HG03280 (cell line): ENCODE measurements at regions not wholly inside any gene's neighbourhood (a gene's known extent, or its start where the extent isn't known, plus 50 kb on each side); places are given as distances from the start of the nearest gene placed in this dataset.
"Not testable (repeated sequence)": the region's sequence is repeated elsewhere in the genome, so short reads cannot be mapped to it uniquely, and the experiment has no call there.

Source experiments
- ATAC-seq: cut with Tn5 transposase; IDR thresholded peaks from one replicate; pipeline ENCODE4 v1.9.1; 2021; ENCODE audit warnings: mild to moderate bottlenecking, moderate library complexity; ENCODE audit not compliant: unreplicated experiment

- ATAC-seq, result no peak
Measured at GRCh38 chr2:160550048-160550447, 56.4 kb upstream of the RBMS1 start.

GRCh38 chr2:160551259-160551658 is 57.7 kb upstream of the RBMS1 start:
- ATAC-seq, result no peak

- ATAC-seq, result no peak
Measured at GRCh38 chr2:160555420-160556071, 61.9 kb upstream of the RBMS1 start.

GRCh38 chr2:160557903-160558302 is 64.3 kb upstream of the RBMS1 start:
- ATAC-seq, result no peak

GRCh38 chr2:160558531-160558930 is 64.9 kb upstream of the RBMS1 start:
- ATAC-seq, result no peak

GRCh38 chr2:160561551-160562295 is 68.1 kb upstream of the RBMS1 start:
- ATAC-seq, result no peak

- no peak for ATAC-seq
Measured at GRCh38 chr2:160562730-160563129, 69.1 kb upstream of the RBMS1 start.

- no peak for ATAC-seq
Measured at GRCh38 chr2:160564591-160564990, 71.0 kb upstream of the RBMS1 start.

- no peak for ATAC-seq
Measured at GRCh38 chr2:160565099-160565845, 71.7 kb upstream of the RBMS1 start.

GRCh38 chr2:160566717-160567116 is 73.1 kb upstream of the RBMS1 start:
- no peak for ATAC-seq

- no peak for ATAC-seq
Measured at GRCh38 chr2:160568856-160569255, 75.2 kb upstream of the RBMS1 start.

GRCh38 chr2:160570376-160570775 is 76.8 kb upstream of the RBMS1 start:
- ATAC-seq, result no peak

GRCh38 chr2:160574468-160575140 is 81.0 kb upstream of the RBMS1 start:
- ATAC-seq, result no peak

GRCh38 chr2:160575368-160575767 is 81.8 kb upstream of the RBMS1 start:
- no peak for ATAC-seq

GRCh38 chr2:160576054-160576499 is 82.5 kb upstream of the RBMS1 start:
- ATAC-seq, result no peak

GRCh38 chr2:160577081-160577480 is 83.5 kb upstream of the RBMS1 start:
- not testable (repeated sequence) for ATAC-seq

GRCh38 chr2:160581035-160581434 is 87.4 kb upstream of the RBMS1 start:
- no peak for ATAC-seq

GRCh38 chr2:160581448-160581847 is 87.8 kb upstream of the RBMS1 start:
- ATAC-seq, result no peak

GRCh38 chr2:160582081-160582480 is 88.5 kb upstream of the RBMS1 start:
- no peak for ATAC-seq

- no peak for ATAC-seq
Measured at GRCh38 chr2:160582490-160583145, 89.0 kb upstream of the RBMS1 start.

GRCh38 chr2:160583146-160583535 is 89.5 kb upstream of the RBMS1 start:
- ATAC-seq, result no peak
